H1 (cell line): ENCODE measurements at regions not wholly inside any gene's neighbourhood (a gene's known extent, or its start where the extent isn't known, plus 50 kb on each side); places are given as distances from the start of the nearest gene placed in this dataset.

Experiments used
- CTCF ChIP-seq, 3 experiments: IDR thresholded peaks; 1 replicate in 2 of 3; 2 replicates in 1 of 3; pipeline versions ENCODE4 v1.5.1 to v1.6.1; 2011; ENCODE audit warnings: low read length in 3 of 3, mild to moderate bottlenecking in 3 of 3, inconsistent platforms in 2 of 3, low read depth in 1 of 3, moderate library complexity in 1 of 3; ENCODE audit not compliant: insufficient read depth in 1 of 3; ENCODE audit errors: control extremely low read depth in 1 of 3

GRCh38 chr12:97127061-97127460 lies 220.0 kb downstream of the NEDD1 start (continued):
- no peak for TF ChIP-seq CTCF (IDR thresholded peaks at IDR 0.05; ENCODE audit: control extremely low read depth in 1 of 3, insufficient read depth in 1 of 3, low read depth in 1 of 3, low read length in 3 of 3)
